ENCODE measurements at regions not wholly inside any gene's neighbourhood (a gene's known extent, or its start where the extent isn't known, plus 50 kb on each side); places are given as distances from the start of the nearest gene placed in this dataset.

DNA sequence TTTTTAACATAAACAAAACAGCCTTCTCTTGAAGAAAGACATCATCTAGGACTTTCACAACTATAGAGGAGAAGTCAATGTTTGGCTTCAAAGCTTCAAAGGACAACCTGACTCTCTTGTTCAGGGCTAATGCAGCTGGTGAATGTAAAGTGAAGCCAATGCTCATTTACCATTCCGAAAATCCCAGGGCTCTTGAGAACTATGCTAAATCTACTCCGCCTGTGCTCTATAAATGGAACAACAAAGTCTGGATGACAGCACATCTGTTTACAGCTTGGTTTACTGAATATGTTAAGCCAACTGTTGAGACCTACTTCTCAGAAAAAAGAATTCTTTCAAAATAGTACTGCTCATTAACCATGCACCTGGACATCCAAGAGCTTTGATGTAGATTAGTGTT, 259.8 kb upstream of the NR5A2 start:
- DNase-seq = no peak

- DNase-seq = no peak
These were observed 252.9 kb upstream of the NR5A2 start for GRCh38 chr1:199774433-199775089.

DNA sequence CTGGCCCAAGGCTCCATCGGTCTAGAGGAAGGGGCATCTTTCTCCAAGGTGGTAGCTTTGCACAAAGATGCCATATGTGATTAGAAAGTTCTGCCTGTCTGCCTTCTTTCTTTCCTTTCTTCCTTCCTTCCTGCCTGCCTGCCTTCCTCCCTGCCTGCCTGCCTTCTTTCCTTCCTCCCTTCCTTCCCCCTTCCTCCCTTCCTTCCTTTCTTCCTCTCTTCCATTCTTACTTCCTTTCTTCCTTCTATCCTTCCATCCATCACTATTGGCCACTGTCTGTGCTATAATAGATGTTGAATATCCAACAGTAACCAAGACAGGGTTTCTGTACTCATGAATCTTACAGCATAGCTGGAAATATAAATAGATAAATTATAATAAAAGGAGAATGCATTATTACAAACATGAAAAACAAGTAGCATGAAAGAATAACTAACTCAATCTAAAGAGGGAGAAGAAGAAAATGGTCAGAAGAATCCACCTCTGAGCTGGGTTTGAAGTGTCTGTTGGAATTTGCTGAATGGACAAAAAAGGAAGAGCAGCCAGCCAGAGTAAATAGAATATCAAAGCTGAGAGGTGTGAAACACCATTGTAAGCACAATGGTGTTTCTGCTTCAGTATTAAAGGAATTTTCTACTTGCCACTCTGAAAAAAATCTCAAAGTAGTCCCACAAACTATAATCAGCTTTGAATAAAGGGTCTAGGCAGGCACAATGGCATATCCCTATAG, 250.6 kb upstream of the NR5A2 start:
- DNase-seq = no peak

DNA sequence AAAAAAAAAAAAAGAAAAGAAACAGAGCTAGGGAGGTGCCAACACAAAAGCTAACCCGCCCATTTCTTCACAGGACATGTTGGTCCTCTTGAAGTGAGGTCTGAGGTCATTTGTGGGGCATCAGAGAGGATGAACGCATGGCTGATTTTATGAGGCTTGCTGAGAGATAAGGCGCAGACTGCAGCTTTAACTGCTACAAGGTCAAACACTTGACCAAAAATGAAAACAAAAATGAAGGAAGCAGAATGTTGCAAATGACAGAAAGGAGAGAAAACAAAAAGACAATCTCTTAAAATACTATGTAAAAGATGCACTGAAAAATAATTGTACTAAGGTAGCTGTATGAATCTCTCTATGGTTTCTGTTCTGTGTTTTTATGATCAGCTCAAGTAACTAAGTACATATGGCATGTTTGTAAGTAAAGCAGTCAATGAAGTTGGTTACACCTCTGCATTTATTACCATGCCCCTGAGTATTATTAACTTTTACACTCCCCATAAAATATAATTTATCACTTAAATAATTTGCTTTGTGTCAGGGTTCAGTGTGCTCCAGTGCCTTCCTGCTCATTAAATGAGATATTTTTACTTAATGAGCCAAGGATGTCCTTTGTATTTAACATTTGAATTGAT, 249.1 kb upstream of the NR5A2 start:
- DNase-seq = no peak

- DNase-seq = no peak
These were observed 247.4 kb upstream of the NR5A2 start for GRCh38 chr1:199780091-199780490.

GRCh38 chr1:199780948-199781670, 246.4 kb upstream of the NR5A2 start:
- no peak for DNase-seq

DNA sequence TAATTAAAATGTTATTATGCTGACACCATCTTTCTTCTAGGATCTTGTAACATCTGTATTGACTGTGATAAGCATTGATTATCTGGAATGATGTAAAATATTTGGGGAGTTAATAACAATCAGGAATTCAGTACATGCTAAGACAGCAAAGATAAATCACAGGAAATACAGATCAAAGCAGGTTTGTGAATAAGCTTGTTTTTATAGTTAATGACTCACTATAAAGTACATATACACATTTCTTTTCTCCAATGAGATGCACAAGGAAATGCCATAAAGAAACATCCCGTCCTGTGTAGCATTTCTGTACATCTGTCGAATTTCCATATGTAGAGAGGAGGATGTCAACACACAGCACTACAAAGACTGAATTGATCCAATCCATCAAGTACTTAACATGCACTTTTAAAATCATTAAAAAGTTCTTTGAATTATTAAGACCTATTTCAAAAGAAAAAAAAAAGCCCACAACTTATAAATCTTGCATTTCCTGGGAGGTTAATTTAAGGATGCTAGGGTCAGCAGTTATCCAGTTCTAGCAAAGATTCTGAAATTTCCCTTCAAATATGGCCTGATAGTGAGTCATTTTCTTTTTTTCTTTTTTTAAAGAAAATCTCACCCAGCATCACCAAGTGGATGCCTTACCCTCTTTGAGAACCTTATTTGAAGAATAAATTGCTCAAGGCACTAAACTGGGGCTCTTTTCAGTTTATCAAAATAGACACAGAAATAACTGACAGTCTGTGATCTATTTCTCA, 243.2 kb upstream of the NR5A2 start:
- no peak for DNase-seq

- DNase-seq = no peak
These were observed 240.8 kb upstream of the NR5A2 start for GRCh38 chr1:199786695-199787094.

DNA sequence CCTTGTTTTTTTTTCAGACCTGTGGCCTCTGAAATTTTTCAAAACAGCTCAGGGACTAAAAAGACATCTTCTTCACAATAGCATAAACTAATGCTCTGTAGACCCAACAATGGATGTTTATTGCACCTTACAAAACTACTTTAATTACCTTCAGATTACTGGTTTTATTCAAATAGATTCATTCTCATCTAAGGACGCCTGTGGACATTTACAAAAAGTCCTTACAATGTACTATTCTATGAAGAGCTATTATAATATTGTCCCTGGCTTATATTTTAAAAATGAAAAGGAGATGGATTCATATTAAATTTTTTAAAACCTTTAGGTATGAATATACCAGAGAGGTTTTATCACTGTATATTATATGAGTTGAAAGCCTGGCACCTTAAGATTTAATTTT, 238.4 kb upstream of the NR5A2 start:
- DNase-seq = no peak

- DNase-seq = no peak
These were observed 236.0 kb upstream of the NR5A2 start for GRCh38 chr1:199791495-199791894.

DNA sequence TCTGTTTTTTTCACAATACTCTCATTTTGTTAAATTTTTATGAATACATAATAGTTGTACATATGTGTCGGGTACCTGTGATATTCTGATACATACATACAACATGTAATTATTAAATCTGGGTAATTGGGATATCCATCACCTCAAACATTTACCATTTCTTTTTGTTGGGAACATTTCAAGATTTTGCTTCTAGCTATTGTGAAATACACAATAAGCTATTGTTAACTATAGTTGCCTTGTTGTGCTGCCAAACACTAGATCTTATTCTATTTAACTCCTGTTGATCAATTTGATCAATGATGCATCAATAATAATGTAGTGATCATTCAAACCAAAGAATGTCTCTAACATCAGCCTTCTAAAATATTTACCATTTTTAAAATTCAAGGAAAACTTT, 234.6 kb upstream of the NR5A2 start:
- no peak for DNase-seq

DNA sequence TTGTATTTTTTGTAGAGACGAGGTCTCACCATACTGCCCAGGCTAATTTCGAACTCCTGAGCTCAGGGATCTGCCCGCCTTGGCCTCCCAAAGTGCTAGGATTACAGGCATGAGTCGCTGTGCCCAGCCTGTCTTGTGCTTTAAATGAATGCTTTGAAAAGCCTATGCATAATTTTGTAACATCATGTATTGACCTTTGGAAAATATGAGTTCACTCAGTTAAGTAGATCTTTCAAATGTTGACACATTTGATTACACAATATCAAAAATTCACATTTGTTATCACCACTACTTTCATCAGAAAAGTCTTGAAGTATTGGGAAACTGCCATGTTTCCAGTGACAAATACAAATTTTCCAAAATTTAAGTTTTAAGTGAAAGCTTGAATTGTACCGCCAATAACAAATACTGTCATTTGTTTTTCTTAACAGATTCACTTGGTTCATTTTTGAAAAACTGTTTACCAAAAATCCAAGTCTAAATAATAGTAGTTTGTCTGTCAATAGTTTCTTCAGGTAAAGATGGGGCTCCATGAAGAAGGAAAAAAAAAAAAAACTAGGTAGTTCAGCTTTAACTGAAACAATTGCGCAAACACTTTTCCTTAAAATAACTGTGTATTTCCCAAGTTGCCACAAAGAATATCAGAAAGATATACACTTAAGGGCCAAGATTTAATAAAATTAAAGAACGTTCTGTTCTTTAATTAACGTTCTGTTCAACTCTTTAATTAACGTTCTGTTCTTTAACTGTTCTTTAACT, 233.2 kb upstream of the NR5A2 start:
- no peak for DNase-seq

GRCh38 chr1:199799116-199799515, 228.4 kb upstream of the NR5A2 start:
- DNase-seq = no peak

DNA sequence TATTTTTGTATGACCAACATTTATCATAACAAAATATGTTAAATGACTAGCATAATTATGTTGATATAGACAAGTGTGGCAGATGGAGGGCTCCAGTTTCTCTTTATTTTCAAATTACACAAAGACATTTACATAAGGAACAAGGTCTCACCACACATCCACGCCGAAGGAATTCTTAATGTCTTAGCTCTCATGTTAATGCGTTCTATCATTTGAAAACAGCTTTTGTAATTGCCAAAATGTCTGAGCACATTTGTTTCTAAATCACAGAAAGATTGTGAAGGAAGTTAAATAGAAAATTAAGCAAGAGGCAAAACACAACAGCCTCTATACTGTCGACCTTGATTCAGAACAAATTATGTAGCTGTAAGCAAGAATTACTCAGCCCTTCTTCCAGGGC, 223.0 kb upstream of the NR5A2 start:
- no peak for DNase-seq

- no peak for DNase-seq
These were observed 219.2 kb upstream of the NR5A2 start for GRCh38 chr1:199808110-199808870.

DNA sequence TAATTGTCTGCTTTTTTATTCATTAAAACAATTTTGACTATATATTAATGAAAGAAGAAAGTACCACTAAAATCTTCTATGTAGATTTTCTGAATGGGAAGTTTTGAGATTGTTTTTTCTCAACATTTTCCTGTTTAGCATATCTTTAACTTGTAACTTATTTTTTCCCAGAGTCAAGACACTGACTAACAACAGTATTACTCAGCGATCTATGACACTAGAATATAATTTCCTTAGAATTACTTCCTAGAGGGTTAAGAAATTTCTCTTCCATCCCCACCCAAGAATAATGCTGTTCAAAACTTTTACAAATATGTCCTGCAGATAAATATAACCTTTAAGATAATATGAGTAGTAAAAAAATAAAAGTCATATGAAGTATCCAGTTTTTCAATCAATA, 218.2 kb upstream of the NR5A2 start:
- DNase-seq = no peak

- no peak for DNase-seq
These were observed 216.3 kb upstream of the NR5A2 start for GRCh38 chr1:199811163-199811562.

- DNase-seq = no peak
These were observed 214.3 kb upstream of the NR5A2 start for GRCh38 chr1:199813198-199813597.

DNA sequence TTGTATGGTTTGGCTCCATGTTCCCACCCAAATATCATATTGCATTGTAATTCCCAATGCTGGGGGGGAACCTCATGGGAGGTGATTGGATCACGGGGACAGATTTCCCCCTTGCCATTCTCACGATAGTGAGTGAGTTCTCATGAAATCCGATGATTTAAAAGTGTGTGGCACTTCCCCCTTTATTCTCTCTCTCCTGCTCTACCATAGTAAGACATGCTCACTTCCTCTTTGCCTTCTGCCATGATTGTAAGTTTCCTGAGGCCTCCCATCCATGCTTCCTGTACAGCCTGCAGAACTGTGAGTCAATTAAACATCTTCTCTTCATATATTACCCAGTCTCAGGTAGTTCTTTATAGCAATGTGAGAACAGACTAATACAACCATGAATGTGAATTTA, 211.6 kb upstream of the NR5A2 start:
- no peak for DNase-seq

DNA sequence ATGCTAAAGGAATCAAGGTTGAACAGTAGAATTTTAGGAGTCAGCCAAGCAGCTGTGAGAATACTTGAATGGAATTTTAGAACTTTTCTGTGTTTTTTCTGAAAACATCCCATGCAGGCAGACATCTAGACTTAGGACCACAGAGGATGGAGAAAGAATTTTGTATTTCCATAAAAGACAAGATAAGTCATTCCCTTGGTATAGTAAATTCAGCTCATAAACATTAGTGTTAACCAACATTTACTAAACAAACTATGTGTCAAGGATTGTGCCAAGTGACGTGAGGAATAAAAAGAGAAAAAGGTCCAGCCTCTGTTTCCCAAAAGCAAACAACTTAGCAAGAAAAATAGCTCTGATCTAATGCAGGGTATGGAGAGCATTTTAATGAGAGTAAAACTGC, 210.2 kb upstream of the NR5A2 start:
- DNase-seq = no peak

DNA sequence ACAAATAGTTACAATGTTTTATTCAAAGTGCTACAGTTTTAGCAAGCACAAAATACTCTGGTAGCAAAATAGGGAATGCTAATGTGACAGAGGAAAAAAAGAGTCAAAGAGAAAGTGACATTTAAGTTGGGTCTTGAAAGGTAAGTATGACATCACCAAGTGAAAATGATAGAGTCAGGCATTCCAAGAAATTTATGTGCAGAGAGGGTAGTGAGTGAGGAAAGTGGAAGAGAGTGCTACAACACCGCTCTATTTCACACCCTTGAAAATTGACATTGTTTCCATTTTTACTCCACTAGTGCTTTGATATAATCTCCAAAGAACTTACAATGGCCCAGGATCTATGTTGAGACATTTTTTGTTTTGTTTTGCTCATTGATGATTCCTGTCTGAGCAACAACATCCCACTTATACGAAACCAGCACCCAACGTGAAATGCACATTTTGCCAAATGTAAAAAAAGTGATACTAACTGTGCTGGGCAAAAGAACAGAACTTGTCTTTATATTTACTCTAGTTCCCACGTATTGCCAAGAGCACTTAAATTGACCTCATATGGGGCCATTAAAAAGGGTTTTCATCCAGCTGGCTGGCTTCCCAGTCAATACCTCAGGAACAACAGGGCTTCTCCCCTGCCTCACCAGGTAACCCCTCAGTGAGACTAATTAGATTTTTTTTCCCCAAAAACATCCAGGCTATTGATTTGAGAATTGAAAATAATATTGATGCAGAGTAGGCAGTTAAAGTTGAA, 206.3 kb upstream of the NR5A2 start:
- no peak for DNase-seq
